ENCODE measurements at regions not wholly inside any gene's neighbourhood (a gene's known extent, or its start where the extent isn't known, plus 50 kb on each side); places are given as distances from the start of the nearest gene placed in this dataset.

DNA sequence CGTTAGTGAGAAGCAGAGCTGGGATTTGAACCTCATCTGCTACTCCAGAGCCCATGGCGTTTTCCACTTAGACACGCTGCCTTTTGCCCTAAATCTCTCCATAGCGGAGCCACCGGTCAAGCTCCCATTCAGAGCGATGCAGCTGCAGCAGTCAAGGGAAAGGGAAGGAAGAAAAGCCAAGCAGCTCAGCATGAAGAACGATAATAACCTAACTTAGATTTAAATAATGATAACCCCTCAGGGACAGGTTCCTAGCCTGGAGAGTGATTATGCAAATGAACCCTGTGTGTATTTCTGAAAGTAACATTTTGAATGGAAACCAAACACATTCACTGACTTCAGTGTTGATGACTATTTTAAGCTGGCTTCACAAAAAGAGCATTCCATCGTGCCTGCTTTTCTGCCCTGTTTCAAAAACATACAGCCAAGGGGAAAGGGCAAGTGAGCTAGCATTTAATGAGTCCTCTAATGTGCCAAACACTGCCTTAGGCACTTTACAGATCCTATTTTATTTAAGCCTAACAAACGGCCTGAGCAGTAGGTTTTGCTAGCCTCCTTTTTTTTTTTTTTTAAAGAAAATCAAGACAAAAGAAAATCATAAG, 798.3 kb downstream of the CDH8 start:
- TF ChIP-seq, protein P1, sequence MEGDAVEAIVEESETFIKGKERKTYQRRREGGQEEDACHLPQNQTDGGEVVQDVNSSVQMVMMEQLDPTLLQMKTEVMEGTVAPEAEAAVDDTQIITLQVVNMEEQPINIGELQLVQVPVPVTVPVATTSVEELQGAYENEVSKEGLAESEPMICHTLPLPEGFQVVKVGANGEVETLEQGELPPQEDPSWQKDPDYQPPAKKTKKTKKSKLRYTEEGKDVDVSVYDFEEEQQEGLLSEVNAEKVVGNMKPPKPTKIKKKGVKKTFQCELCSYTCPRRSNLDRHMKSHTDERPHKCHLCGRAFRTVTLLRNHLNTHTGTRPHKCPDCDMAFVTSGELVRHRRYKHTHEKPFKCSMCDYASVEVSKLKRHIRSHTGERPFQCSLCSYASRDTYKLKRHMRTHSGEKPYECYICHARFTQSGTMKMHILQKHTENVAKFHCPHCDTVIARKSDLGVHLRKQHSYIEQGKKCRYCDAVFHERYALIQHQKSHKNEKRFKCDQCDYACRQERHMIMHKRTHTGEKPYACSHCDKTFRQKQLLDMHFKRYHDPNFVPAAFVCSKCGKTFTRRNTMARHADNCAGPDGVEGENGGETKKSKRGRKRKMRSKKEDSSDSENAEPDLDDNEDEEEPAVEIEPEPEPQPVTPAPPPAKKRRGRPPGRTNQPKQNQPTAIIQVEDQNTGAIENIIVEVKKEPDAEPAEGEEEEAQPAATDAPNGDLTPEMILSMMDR (conservative IDR thresholded peaks at IDR 0.05) = no peak
- TF ChIP-seq ZFX (IDR thresholded peaks at IDR 0.05) = no peak
